ENCODE measurements at regions not wholly inside any gene's neighbourhood (a gene's known extent, or its start where the extent isn't known, plus 50 kb on each side); places are given as distances from the start of the nearest gene placed in this dataset.

DNA sequence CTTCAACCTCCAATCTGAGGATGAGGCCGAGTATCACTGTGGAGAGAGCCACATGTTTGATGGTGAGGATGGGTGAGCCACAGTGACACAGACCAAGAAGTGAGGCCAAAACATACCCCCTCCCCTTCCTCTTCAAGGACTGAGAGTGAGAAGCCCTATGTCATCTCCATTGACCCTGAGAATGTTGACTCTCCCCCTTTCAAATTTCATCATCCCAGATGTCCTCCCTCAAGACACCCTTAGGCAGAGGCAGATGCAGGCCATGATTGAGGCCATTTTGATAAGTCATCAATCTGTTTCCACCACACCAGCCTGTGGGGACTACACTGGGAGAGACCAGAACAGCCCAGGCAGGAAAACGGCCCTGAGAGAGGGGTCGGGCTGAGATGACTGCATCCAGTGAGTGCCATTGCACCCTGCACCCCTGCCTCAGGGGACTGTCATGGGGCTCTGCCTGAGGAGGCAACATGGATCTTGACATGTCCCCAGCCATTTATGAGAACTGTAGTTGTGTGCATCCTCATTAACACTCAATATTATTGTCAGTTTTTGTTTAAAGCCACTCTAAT, 84.2 kb upstream of the IGLL5 start:
- TF ChIP-seq ERF (CRISPR knock-in tag; IDR thresholded peaks at IDR 0.05) (no peak), ZNF256 (CRISPR knock-in tag; conservative IDR thresholded peaks at IDR 0.05) (no peak), TCF7L2 (IDR thresholded peaks at IDR 0.05; ENCODE audit: low read depth, low read length) (no peak), PHB2 (IDR thresholded peaks at IDR 0.05; ENCODE audit: partially characterized antibody) (no peak), NFIC (IDR thresholded peaks at IDR 0.05; ENCODE audit: low read length) (no peak), CAMTA2 (CRISPR knock-in tag; IDR thresholded peaks at IDR 0.05; ENCODE audit: borderline replicate concordance) (no peak)
- TF ChIP-seq, protein P1, sequence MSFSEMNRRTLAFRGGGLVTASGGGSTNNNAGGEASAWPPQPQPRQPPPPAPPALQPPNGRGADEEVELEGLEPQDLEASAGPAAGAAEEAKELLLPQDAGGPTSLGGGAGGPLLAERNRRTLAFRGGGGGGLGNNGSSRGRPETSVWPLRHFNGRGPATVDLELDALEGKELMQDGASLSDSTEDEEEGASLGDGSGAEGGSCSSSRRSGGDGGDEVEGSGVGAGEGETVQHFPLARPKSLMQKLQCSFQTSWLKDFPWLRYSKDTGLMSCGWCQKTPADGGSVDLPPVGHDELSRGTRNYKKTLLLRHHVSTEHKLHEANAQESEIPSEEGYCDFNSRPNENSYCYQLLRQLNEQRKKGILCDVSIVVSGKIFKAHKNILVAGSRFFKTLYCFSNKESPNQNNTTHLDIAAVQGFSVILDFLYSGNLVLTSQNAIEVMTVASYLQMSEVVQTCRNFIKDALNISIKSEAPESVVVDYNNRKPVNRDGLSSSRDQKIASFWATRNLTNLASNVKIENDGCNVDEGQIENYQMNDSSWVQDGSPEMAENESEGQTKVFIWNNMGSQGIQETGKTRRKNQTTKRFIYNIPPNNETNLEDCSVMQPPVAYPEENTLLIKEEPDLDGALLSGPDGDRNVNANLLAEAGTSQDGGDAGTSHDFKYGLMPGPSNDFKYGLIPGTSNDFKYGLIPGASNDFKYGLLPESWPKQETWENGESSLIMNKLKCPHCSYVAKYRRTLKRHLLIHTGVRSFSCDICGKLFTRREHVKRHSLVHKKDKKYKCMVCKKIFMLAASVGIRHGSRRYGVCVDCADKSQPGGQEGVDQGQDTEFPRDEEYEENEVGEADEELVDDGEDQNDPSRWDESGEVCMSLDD (CRISPR knock-in tag; IDR thresholded peaks at IDR 0.05; ENCODE audit: borderline replicate concordance) = no peak

Measured in HepG2 (cell line).